OCI-LY7 (cell line): ENCODE measurements at regions not wholly inside any gene's neighbourhood (a gene's known extent, or its start where the extent isn't known, plus 50 kb on each side); places are given as distances from the start of the nearest gene placed in this dataset.

Experiments
- BruUV-seq: library from RNA; stranded (reverse); fragments of 400-500 nt; replicated peaks from 2 replicates; lab custom pipeline; 2021; lab: Mats Ljungman, UMichigan
- CTCF ChIA-PET: fragments of 300-600 bp; sonication (Branson Sonifier 250); formaldehyde crosslinking; loops from one replicate; lab custom pipeline; 2022; ENCODE audit warnings: antibody characterized with exemption; ENCODE audit not compliant: unreplicated experiment; lab: Charles Lee
- POLR2A ChIA-PET: fragments of 300-600 bp; sonication (Branson Sonifier 250); formaldehyde crosslinking; loops from one replicate; lab custom pipeline; 2022; ENCODE audit warnings: antibody characterized with exemption; lab: Charles Lee
- DNase-seq: peaks from one replicate; pipeline ENCODE4 v3.0.0-alpha.2; 2015; ENCODE audit warnings: low spot score
- H2AFZ ChIP-seq: fragments of 200-600 bp; sonication (generic), shearing (Covaris generic); 2 replicates; pipeline ENCODE4 v1.6.1; 2014; ENCODE audit warnings: mild to moderate bottlenecking, antibody characterized with exemption, low read length, moderate library complexity
- H3K27ac ChIP-seq: fragments of 200-600 bp; sonication (generic); 2 replicates; pipeline ENCODE4 v1.5.1; 2014; ENCODE audit warnings: mixed run types, low read depth, mild to moderate bottlenecking, moderate library complexity, low read length, inconsistent platforms; ENCODE audit not compliant: poor library complexity, severe bottlenecking
- H3K36me3 ChIP-seq: fragments of 200-600 bp; sonication (generic); 2 replicates; pipeline ENCODE4 v1.6.1; 2014; ENCODE audit warnings: mild to moderate bottlenecking, antibody characterized with exemption, low read length, moderate library complexity, mixed read lengths; ENCODE audit not compliant: insufficient read depth
- H3K4me1 ChIP-seq: fragments of 200-600 bp; sonication (generic); 2 replicates; pipeline ENCODE4 v1.5.1; 2014; ENCODE audit warnings: mild to moderate bottlenecking, low read length; ENCODE audit not compliant: insufficient read depth, poor library complexity, severe bottlenecking
- H3K4me2 ChIP-seq: fragments of 200-600 bp; sonication (generic); 2 replicates; pipeline ENCODE4 v1.6.1; 2014; ENCODE audit warnings: mild to moderate bottlenecking, low read length
- H3K4me3 ChIP-seq: fragments of 200-600 bp; sonication (generic); 2 replicates; pipeline ENCODE4 v1.5.1; 2014; ENCODE audit warnings: mild to moderate bottlenecking, low read depth, low read length; ENCODE audit not compliant: poor library complexity, severe bottlenecking
- H3K79me2 ChIP-seq: fragments of 200-600 bp; sonication (generic); 2 replicates; pipeline ENCODE4 v1.6.1; 2016; ENCODE audit warnings: low read depth, mild to moderate bottlenecking, low read length, moderate library complexity, mixed read lengths; ENCODE audit not compliant: insufficient read depth
- H3K9me2 ChIP-seq: fragments of 200-600 bp; sonication (generic); 2 replicates; pipeline ENCODE4 v1.6.1; 2016; ENCODE audit warnings: mild to moderate bottlenecking, low read length, mixed read lengths; ENCODE audit not compliant: insufficient read depth
- H3K9me3 ChIP-seq: fragments of 200-600 bp; sonication (generic); 2 replicates; pipeline ENCODE4 v1.6.1; 2014; ENCODE audit warnings: mild to moderate bottlenecking, mixed run types, low read length, mixed read lengths
- H4K20me1 ChIP-seq: fragments of 200-600 bp; sonication (generic); 2 replicates; pipeline ENCODE4 v1.6.1; 2014; ENCODE audit warnings: mild to moderate bottlenecking, antibody characterized with exemption, low read length, moderate library complexity, mixed read lengths; ENCODE audit not compliant: insufficient read depth
- EZH2phosphoT487 ChIP-seq: fragments of 200-600 bp; sonication (generic); IDR thresholded peaks from 2 replicates; pipeline ENCODE4 v1.6.1; 2018; ENCODE audit warnings: low read depth, borderline replicate concordance, mild to moderate bottlenecking, mixed run types, antibody characterized with exemption, low read length, moderate library complexity, mixed read lengths
- intact Hi-C: fragments of 100-400 bp; cut with micrococcal nuclease; formaldehyde crosslinking; loops from one replicate; pipeline ENCODE4 v1.10.0; 2022; ENCODE audit not compliant: unreplicated experiment
- TF ChIP-seq, protein P1 (sequence below): fragments of 200-600 bp; sonication (generic); conservative IDR thresholded peaks from 2 replicates; pipeline ENCODE4 v1.5.1; 2014; ENCODE audit warnings: mild to moderate bottlenecking, antibody characterized with exemption, low read length, moderate library complexity, mixed read lengths

DNA sequence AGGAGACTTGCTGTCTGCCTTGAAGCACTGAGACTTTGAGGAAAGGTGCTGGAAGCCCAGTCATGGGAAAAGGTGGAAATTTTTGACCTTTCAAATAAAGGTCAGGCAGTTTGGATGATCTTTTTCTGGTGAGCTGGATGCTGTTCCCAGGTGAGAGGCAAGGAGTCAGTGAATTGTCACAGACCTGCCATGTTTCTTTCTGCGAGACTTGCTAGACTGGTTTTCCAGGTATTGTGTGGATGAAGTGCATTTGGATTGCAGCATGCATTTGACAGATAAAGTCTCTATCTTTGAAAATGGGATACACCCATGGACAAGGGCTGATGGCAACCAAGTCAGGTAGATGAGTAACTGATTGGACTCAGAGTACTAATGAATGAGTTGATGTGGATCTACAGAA, 65.7 kb upstream of the NHLH2 start:
- no peaks in the 10 kb centered on the region for H4K20me1 ChIP-seq
- no peak overlapping the region for H3K4me3 ChIP-seq
- intact Hi-C loops, result no loop called here
- H3K4me2 ChIP-seq, result no peak overlapping the region
- H3K36me3 ChIP-seq, result no peaks in the 10 kb centered on the region
- TF ChIP-seq, protein P1, sequence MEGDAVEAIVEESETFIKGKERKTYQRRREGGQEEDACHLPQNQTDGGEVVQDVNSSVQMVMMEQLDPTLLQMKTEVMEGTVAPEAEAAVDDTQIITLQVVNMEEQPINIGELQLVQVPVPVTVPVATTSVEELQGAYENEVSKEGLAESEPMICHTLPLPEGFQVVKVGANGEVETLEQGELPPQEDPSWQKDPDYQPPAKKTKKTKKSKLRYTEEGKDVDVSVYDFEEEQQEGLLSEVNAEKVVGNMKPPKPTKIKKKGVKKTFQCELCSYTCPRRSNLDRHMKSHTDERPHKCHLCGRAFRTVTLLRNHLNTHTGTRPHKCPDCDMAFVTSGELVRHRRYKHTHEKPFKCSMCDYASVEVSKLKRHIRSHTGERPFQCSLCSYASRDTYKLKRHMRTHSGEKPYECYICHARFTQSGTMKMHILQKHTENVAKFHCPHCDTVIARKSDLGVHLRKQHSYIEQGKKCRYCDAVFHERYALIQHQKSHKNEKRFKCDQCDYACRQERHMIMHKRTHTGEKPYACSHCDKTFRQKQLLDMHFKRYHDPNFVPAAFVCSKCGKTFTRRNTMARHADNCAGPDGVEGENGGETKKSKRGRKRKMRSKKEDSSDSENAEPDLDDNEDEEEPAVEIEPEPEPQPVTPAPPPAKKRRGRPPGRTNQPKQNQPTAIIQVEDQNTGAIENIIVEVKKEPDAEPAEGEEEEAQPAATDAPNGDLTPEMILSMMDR, result no peak
- TF ChIP-seq EZH2phosphoT487, result no peak
- H3K9me2 ChIP-seq, result no peaks in the 10 kb centered on the region
- no peaks in the 10 kb centered on the region for H3K79me2 ChIP-seq
- no peak overlapping the region for H3K27ac ChIP-seq
- no peak for DNase-seq
- POLR2A ChIA-PET, result no interaction called here
- H3K4me1 ChIP-seq, result no peaks in the 10 kb centered on the region
- no TSS peak for BruUV-seq
- H2AFZ ChIP-seq, result no peak overlapping the region
- H3K9me3 ChIP-seq, result no peaks in the 10 kb centered on the region
- CTCF ChIA-PET, result no interaction called here

DNA sequence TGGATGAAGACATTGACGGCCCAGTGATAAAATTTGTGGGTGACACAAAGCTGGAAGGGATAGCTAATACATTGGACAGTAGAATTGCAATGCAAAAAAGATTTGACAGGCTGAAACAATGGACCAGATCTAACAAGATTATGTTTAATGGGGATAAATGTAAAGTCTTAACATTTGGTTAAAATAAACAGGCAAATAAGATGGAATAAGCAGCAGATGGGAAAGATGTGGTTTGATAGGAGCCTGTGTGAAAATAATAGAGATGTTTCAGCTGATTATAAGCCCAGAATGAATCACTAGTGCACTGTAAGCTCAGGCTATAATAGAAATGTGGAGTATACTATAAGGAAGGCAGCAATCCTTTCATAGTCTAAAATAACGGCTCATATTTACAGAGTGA, 66.2 kb upstream of the NHLH2 start:
- Histone ChIP-seq H3K36me3 (no peaks in the 10 kb centered on the region), H3K79me2 (no peaks in the 10 kb centered on the region), H3K27ac (no peak overlapping the region), H3K9me3 (no peaks in the 10 kb centered on the region), H2AFZ (no peak overlapping the region), H3K4me1 (no peaks in the 10 kb centered on the region), H3K4me2 (no peak overlapping the region), H3K4me3 (no peak overlapping the region), H4K20me1 (no peaks in the 10 kb centered on the region), H3K9me2 (no peaks in the 10 kb centered on the region)
- POLR2A ChIA-PET, result interaction anchor here (1.3 kb wide), 1 partner anchor 10 kb away, joined by 5 read pairs; no protein-coding TSS in a partner anchor
- intact Hi-C loops, result no loop called here
- no peak for TF ChIP-seq EZH2phosphoT487
- TF ChIP-seq, protein P1, result no peak
- no TSS peak for BruUV-seq
- no peak for DNase-seq
- CTCF ChIA-PET, result no interaction called here

DNA sequence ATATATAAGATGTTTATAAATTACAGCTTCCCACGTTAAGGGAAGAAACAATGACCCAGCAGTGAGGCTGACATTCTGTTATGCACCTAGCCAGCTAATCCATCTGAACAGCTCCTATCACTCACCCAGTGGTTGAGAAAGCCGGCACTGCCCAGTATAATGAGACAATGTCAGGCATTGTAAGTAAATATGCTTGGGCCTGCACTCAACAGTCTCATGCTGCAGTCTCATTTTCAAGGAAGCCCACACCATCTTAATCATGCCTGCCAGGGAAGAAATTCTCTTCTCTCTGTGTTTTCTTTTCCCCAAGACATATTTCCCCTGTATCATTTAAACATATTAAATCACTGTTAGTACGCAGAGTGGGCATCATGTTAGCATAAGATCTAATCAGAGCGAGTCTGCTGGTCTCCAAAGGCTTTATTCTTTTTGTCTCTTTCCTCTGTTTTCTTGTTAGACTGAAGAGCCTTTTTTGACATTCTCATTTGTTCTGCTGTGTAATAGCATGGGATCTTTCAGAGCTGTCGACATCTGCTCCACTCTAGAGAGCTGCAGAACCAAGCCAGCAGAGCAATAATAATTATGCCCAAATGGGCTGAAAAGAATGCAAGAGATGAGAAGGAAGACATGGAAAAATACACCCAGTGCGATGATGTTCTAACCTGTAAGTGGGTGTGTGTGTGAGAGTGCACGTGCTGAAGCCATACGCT, 67.6 kb upstream of the SLC22A15 start:
- no peak for TF ChIP-seq EZH2phosphoT487
- TF ChIP-seq, protein P1, result no peak
- H3K4me3 ChIP-seq, result no peak overlapping the region
- no peaks in the 10 kb centered on the region for H3K36me3 ChIP-seq
- H3K79me2 ChIP-seq, result no peaks in the 10 kb centered on the region
- DNase-seq, result no peak
- intact Hi-C loops, result no loop called here
- no peaks in the 10 kb centered on the region for H4K20me1 ChIP-seq
- no peak overlapping the region for H2AFZ ChIP-seq
- H3K27ac ChIP-seq, result no peak overlapping the region
- H3K9me3 ChIP-seq, result no peaks in the 10 kb centered on the region
- ChIA-PET POLR2A (interaction anchor here (1.3 kb wide), 1 partner anchor 8 kb away, joined by 5 read pairs; no protein-coding TSS in a partner anchor), CTCF (no interaction called here)
- BruUV-seq, result no TSS peak
- no peaks in the 10 kb centered on the region for H3K9me2 ChIP-seq
- no peaks in the 10 kb centered on the region for H3K4me1 ChIP-seq
- no peak overlapping the region for H3K4me2 ChIP-seq
